IMR-90 (cell line): ENCODE measurements at regions not wholly inside any gene's neighbourhood (a gene's known extent, or its start where the extent isn't known, plus 50 kb on each side); places are given as distances from the start of the nearest gene placed in this dataset.
"Not testable (repeated sequence)": the region's sequence is repeated elsewhere in the genome, so short reads cannot be mapped to it uniquely, and the experiment has no call there.

Experiments used
- ATAC-seq: fragments of 200-7000 bp; cut with Tn5 transposase; 2 replicates; pipeline ENCODE4 v1.9.1; 2020; ENCODE audit warnings: low read depth, mild to moderate bottlenecking, moderate library complexity
- BruUV-seq: library from RNA; stranded (reverse); fragments of 400-500 nt; replicated peaks from 2 replicates; lab custom pipeline; 2021; lab: Mats Ljungman, UMichigan
- CTCF ChIA-PET: fragments of 300-600 bp; formaldehyde crosslinking; extraction: SDS; loops from one replicate; lab custom pipeline; 2021; ENCODE audit warnings: antibody characterized with exemption; lab: Yijun Ruan, JAX
- POLR2A ChIA-PET: fragments of 300-600 bp; sonication (Branson Sonifier 250); formaldehyde crosslinking; loops from one replicate; lab custom pipeline; 2022; ENCODE audit warnings: antibody characterized with exemption; ENCODE audit not compliant: unreplicated experiment; lab: Charles Lee
- DNase-seq: peaks from one replicate; pipeline ENCODE4 v3.0.0; 2013
- H2AFZ ChIP-seq: replicated peaks from 2 replicates; pipeline ENCODE3; 2013; ENCODE audit warnings: low read length, mild to moderate bottlenecking; ENCODE audit not compliant: poor library complexity
- H2AK5ac ChIP-seq: 2 replicates; pipeline ENCODE4 v1.6.1; 2013; ENCODE audit warnings: low read depth, low read length, inconsistent platforms
- H2AK9ac ChIP-seq: replicated peaks from 2 replicates; pipeline ENCODE3; 2013; ENCODE audit warnings: mild to moderate bottlenecking, low read depth, low read length, moderate library complexity; ENCODE audit not compliant: poor library complexity
- H2BK120ac ChIP-seq: 2 replicates; pipeline ENCODE4 v1.6.1; 2013; ENCODE audit warnings: low read depth, low read length, inconsistent platforms
- H2BK15ac ChIP-seq: 3 replicates; pipeline ENCODE4 v1.6.1; 2013; ENCODE audit warnings: low read depth, low read length, inconsistent platforms
- H2BK20ac ChIP-seq: 2 replicates; pipeline ENCODE4 v1.6.1; 2013; ENCODE audit warnings: low read depth, mild to moderate bottlenecking, inconsistent platforms, low read length, moderate library complexity
- H2BK5ac ChIP-seq: 2 replicates; pipeline ENCODE4 v1.6.1; 2013; ENCODE audit warnings: mild to moderate bottlenecking, low read depth, low read length, inconsistent platforms; ENCODE audit not compliant: poor library complexity, severe bottlenecking
- H3K14ac ChIP-seq: replicated peaks from 2 replicates; pipeline ENCODE4 v1.6.1; 2013; ENCODE audit warnings: low read depth, low read length, inconsistent platforms
- H3K18ac ChIP-seq: 2 replicates; pipeline ENCODE4 v1.6.1; 2013; ENCODE audit warnings: low read depth, low read length, control low read depth
- H3K23ac ChIP-seq: 2 replicates; pipeline ENCODE4 v1.6.1; 2013; ENCODE audit warnings: low read depth, low read length, inconsistent platforms
- H3K27ac ChIP-seq: 2 replicates; pipeline ENCODE4 v1.5.1; 2013; ENCODE audit warnings: mild to moderate bottlenecking, control low read depth, low read length; ENCODE audit not compliant: insufficient read depth
- H3K27me3 ChIP-seq: 2 replicates; pipeline ENCODE4 v1.6.1; 2013; ENCODE audit warnings: low read length; ENCODE audit not compliant: control insufficient read depth, insufficient read depth
- H3K36me3 ChIP-seq: 2 replicates; pipeline ENCODE4 v1.6.1; 2013; ENCODE audit warnings: low read length, mixed read lengths; ENCODE audit not compliant: control insufficient read depth, insufficient read depth
- H3K4ac ChIP-seq: 2 replicates; pipeline ENCODE4 v1.6.1; 2013; ENCODE audit warnings: low read depth, low read length, inconsistent platforms
- H3K4me1 ChIP-seq: 2 replicates; pipeline ENCODE4 v1.6.1; 2013; ENCODE audit warnings: low read length, mixed read lengths; ENCODE audit not compliant: control insufficient read depth, insufficient read depth
- H3K4me2 ChIP-seq: 2 replicates; pipeline ENCODE4 v1.6.1; 2013; ENCODE audit warnings: low read depth, mild to moderate bottlenecking, control low read depth, low read length, moderate library complexity
- H3K4me3 ChIP-seq: 2 replicates; pipeline ENCODE4 v1.5.1; 2013; ENCODE audit warnings: low read depth, mild to moderate bottlenecking, control low read depth, low read length, moderate library complexity; ENCODE audit not compliant: insufficient read depth
- H3K56ac ChIP-seq: 2 replicates; pipeline ENCODE4 v1.6.1; 2013; ENCODE audit warnings: low read length, inconsistent platforms; ENCODE audit not compliant: insufficient read depth; ENCODE audit errors: extremely low read depth
- H3K79me1 ChIP-seq, 2 experiments: 2 replicates each; pipeline ENCODE4 v1.6.1; 2013; ENCODE audit warnings: low read length in 2 of 2, inconsistent platforms in 1 of 2, low read depth in 1 of 2
- H3K9ac ChIP-seq: 2 replicates; pipeline ENCODE4 v1.6.1; 2013; ENCODE audit warnings: low read depth, low read length, control low read depth
- H3K9me1 ChIP-seq: 2 replicates; pipeline ENCODE4 v1.6.1; 2013; ENCODE audit warnings: low read length, inconsistent platforms; ENCODE audit not compliant: insufficient read depth
- H3K9me3 ChIP-seq: 2 replicates; pipeline ENCODE4 v1.6.1; 2013; ENCODE audit warnings: low read length; ENCODE audit not compliant: control insufficient read depth, insufficient read depth
- H4K20me1 ChIP-seq: 2 replicates; pipeline ENCODE4 v1.6.1; 2013; ENCODE audit warnings: low read length, inconsistent platforms; ENCODE audit not compliant: insufficient read depth
- H4K5ac ChIP-seq: 2 replicates; pipeline ENCODE4 v1.6.1; 2013; ENCODE audit warnings: mild to moderate bottlenecking, low read depth, low read length, control low read depth
- H4K8ac ChIP-seq, 2 experiments: 2 replicates each; pipeline ENCODE4 v1.6.1; 2013; ENCODE audit warnings: low read depth in 2 of 2, low read length in 2 of 2, control low read depth in 1 of 2, inconsistent platforms in 1 of 2
- H4K91ac ChIP-seq: 2 replicates; pipeline ENCODE4 v1.6.1; 2013; ENCODE audit warnings: low read depth, low read length, inconsistent platforms; ENCODE audit not compliant: insufficient read depth
- WGBS, 2 experiments: methylation state at CpG; one replicate each; pipeline versions ENCODE4 v1.1.5 to v1.1.7; 2013; ENCODE audit warnings: missing lambda C conversion rate in 2 of 2; ENCODE audit not compliant: insufficient read length in 1 of 2; ENCODE audit errors: extremely low coverage in 2 of 2; 5-methylcytosine and 5-hydroxymethylcytosine counted together
- dilution Hi-C: fragments of 300-500 bp; cut with HindIII; formaldehyde crosslinking; loops from one replicate; pipeline ENCODE4 v1.14.3; 2018; ENCODE audit warnings: low sequenced_read_pairs; ENCODE audit not compliant: unreplicated experiment
- in situ Hi-C: fragments of 300-500 bp; cut with MboI; formaldehyde crosslinking; loops from 3 replicates; pipeline ENCODE4 v1.14.3; 2019; ENCODE audit warnings: low sequenced_read_pairs, inconsistent platforms, mixed read lengths
- intact Hi-C: fragments of 100-400 bp; cut with micrococcal nuclease; formaldehyde crosslinking; loops from 2 replicates; pipeline ENCODE4 v1.10.0; 2022

DNA sequence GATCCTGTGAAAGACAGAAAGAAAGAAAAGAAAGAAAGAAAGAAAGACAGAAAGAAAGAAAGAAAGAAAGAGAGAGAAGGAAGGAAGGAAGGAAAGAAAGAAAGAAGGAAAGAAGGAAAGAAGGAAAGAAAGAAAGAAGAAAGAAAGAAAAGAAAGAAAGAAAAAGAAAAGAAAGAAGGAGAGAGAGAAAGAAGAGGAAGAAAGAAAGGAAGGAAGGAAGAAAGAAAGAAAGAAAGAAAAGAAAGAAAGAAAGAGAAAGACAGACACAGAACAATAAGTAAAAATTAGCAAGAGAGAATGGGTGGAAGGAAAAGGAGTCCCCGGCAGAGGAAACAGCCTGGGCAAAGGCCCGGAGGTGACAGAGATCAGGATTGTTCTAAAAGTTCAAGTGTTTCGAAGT, 183.4 kb downstream of the MIAT start:
- POLR2A ChIA-PET, result not testable (repeated sequence)

More for the DNA sequence above, 183.4 kb downstream of the MIAT start:
- H2BK15ac ChIP-seq, ATAC-seq, H3K4me3 ChIP-seq, H3K9ac ChIP-seq, H3K18ac ChIP-seq, H3K4me2 ChIP-seq, H3K4me1 ChIP-seq, H3K56ac ChIP-seq, H4K5ac ChIP-seq, H3K9me1 ChIP-seq, DNase-seq, H2AK9ac ChIP-seq, H2AK5ac ChIP-seq, H3K79me1 ChIP-seq, H3K23ac ChIP-seq, CTCF ChIA-PET, H4K91ac ChIP-seq, H3K14ac ChIP-seq, H3K27ac ChIP-seq, H2BK120ac ChIP-seq, H3K4ac ChIP-seq, H3K9me3 ChIP-seq, dilution Hi-C loops, H2BK5ac ChIP-seq, H4K20me1 ChIP-seq, intact Hi-C loops, BruUV-seq, H4K8ac ChIP-seq, H2BK20ac ChIP-seq, H3K36me3 ChIP-seq, in situ Hi-C loops, H2AFZ ChIP-seq: not testable (repeated sequence)
- WGBS, 2 experiments, result 60% methylated on average over 1 of the region's 3 CpGs; no CpG with 5 or more reads in 1 of the 2 experiments
- peaks cover 43% of the 10 kb centered on the region for H3K27me3 ChIP-seq
